Activated naive CD8-positive, alpha-beta T cell treated with anti-CD3 and anti-CD28 coated beads, Interleukin-2, amount 50 U/mL, for 24 hours (primary cell): ENCODE measurements at regions not wholly inside any gene's neighbourhood (a gene's known extent, or its start where the extent isn't known, plus 50 kb on each side); places are given as distances from the start of the nearest gene placed in this dataset.

Source experiments
- ATAC-seq: fragments of 150-1000 bp; cut with Tn5 transposase; one replicate; pipeline ENCODE4 v1.10.0; 2021
- DNase-seq: peaks from one replicate; pipeline ENCODE4 v3.0.0; 2021
- H3K27ac Mint-ChIP-seq: one replicate; pipeline ENCODE4 v1.8.0; 2021; ENCODE audit warnings: mild to moderate bottlenecking, mixed read lengths
- H3K27me3 Mint-ChIP-seq: one replicate; pipeline ENCODE4 v1.8.0; 2021; ENCODE audit warnings: mixed read lengths
- H3K36me3 Mint-ChIP-seq: one replicate; pipeline ENCODE4 v1.8.0; 2021; ENCODE audit warnings: low read depth, mixed read lengths
- H3K4me1 Mint-ChIP-seq: one replicate; pipeline ENCODE4 v1.8.0; 2021; ENCODE audit warnings: mixed read lengths
- H3K4me3 Mint-ChIP-seq: one replicate; pipeline ENCODE4 v1.8.0; 2021; ENCODE audit warnings: mild to moderate bottlenecking, moderate library complexity, mixed read lengths
- H3K9me3 Mint-ChIP-seq: one replicate; pipeline ENCODE4 v1.8.0; 2021; ENCODE audit warnings: mixed read lengths

DNA sequence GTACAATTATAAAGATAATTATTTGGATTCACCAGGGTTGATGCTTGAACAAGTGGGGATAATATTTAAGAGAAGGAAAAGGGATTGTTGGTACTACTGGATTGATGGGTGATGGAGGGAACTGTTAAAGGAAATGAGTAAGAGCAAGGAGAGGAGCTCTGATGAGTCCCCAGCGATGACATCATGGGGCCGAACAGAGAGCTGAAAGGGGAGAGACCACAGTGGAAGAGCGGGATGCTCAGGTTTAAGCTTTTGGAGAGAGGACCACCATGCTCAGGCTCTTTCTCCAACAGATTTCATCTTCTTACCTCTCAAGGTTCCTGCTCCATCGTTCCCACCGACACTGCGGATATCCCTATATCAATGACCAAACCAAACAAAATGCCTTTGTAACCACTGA is 568.7 kb downstream of the ETS1 start:
- Mint-ChIP-seq H3K4me3 (no peak overlapping the region), H3K36me3 (no peaks in the 10 kb centered on the region), H3K4me1 (peaks cover 3% of the 10 kb centered on the region), H3K27me3 (peaks cover 3% of the 10 kb centered on the region), H3K27ac (no peak overlapping the region), H3K9me3 (no peaks in the 10 kb centered on the region)
- no peak for ATAC-seq
- DNase-seq, result no peak

DNA sequence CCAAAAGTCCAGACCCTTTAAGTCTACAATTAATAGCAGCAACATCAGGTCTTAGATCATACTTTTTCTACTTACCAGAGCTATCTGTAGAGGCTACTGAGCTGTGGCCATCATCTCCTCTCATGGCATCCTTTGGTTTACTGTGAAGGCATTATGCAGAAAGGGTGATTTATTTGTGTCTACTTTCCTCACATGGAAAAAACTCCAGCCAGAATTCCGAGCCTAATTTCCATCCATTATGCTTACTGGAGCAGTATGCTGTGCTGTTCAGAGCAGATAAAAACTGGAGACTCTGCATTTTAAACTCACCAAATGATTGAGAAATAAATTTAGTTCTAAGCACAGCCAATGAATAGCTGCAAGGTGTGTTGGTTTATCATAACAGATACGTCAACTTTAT is 581.8 kb downstream of the ETS1 start:
- H3K9me3 Mint-ChIP-seq, result peaks cover 10% of the 10 kb centered on the region

DNA sequence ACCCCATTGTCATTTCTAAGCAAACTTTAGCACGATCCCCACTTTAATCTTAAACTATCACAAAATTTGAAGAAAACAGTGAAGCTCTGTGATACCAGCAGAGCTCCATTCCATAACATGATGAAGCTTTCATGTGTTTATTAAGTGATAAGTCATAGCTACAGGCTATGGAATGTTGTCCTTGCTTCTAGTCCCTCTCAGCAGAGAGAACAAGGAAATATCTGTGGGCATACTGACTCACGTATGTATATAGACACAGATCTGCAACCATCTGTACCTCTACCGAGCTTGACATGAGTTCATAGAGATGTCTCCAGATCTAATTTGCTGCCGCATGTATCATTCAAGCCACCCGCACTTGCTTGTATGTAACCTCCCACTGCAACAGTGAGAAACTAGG is 588.9 kb downstream of the ETS1 start:
- no peak for DNase-seq
- no peak overlapping the region for H3K4me3 Mint-ChIP-seq
- H3K36me3 Mint-ChIP-seq, result no peaks in the 10 kb centered on the region
- ATAC-seq, result no peak
- no peaks in the 10 kb centered on the region for H3K9me3 Mint-ChIP-seq
- H3K27ac Mint-ChIP-seq, result no peak overlapping the region
- no peaks in the 10 kb centered on the region for H3K4me1 Mint-ChIP-seq
- H3K27me3 Mint-ChIP-seq, result peaks cover 15% of the 10 kb centered on the region

More for the DNA sequence above, 581.8 kb downstream of the ETS1 start:
- no peak for DNase-seq
- peaks cover 6% of the 10 kb centered on the region for H3K36me3 Mint-ChIP-seq
- no peak overlapping the region for H3K27ac Mint-ChIP-seq
- no peak for ATAC-seq
- H3K4me3 Mint-ChIP-seq, result no peak overlapping the region
- H3K27me3 Mint-ChIP-seq, result peaks cover 19% of the 10 kb centered on the region
- H3K4me1 Mint-ChIP-seq, result no peaks in the 10 kb centered on the region

DNA sequence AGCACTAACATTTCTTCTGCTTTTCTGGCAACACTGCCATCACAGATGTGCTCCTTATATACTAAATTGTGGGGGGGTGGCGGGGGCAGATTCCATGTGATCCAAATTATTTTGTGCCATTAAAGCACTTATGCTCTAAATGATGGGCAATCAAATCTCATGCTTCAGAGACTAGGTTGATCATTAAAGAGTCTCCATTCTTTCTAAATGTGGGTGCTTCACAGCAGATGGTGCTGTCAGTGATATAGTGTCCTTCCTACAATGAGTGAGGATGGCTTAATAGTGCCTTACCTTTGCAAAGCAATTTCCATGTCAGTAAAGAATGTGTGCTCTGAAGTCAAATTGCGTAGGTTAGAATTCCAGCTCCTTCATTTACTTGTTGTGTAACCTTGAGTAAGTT is 589.8 kb downstream of the ETS1 start:
- ATAC-seq (no peak), DNase-seq (no peak)
- H3K36me3 Mint-ChIP-seq, result no peaks in the 10 kb centered on the region
- H3K9me3 Mint-ChIP-seq, result no peaks in the 10 kb centered on the region
- no peaks in the 10 kb centered on the region for H3K4me1 Mint-ChIP-seq
- peaks cover 14% of the 10 kb centered on the region for H3K27me3 Mint-ChIP-seq
- H3K4me3 Mint-ChIP-seq, result no peak overlapping the region
- no peak overlapping the region for H3K27ac Mint-ChIP-seq

DNA sequence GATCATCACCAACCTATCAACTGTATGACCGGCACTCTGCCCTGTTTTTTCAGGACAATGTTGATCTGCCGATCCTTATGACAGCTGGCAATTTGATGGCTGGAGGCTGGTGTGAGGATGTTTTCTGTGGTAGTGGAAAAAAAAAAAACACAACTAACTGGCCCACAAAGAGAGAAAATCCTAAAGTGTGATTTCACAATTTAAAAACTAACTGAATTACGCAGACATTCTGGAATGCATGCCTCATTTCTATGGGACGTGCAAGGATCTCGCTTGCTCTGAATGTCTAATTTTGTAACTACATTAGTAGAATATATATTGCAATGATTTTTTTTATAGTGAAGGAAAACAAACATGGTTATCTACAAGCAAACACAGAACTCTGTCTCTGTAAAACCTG is 590.5 kb downstream of the ETS1 start:
- H3K9me3 Mint-ChIP-seq, result no peaks in the 10 kb centered on the region
- no peaks in the 10 kb centered on the region for H3K36me3 Mint-ChIP-seq
- no peak for DNase-seq
- ATAC-seq, result no peak
- no peak overlapping the region for H3K27ac Mint-ChIP-seq
- no peaks in the 10 kb centered on the region for H3K4me1 Mint-ChIP-seq
- peaks cover 14% of the 10 kb centered on the region for H3K27me3 Mint-ChIP-seq
- no peak overlapping the region for H3K4me3 Mint-ChIP-seq

DNA sequence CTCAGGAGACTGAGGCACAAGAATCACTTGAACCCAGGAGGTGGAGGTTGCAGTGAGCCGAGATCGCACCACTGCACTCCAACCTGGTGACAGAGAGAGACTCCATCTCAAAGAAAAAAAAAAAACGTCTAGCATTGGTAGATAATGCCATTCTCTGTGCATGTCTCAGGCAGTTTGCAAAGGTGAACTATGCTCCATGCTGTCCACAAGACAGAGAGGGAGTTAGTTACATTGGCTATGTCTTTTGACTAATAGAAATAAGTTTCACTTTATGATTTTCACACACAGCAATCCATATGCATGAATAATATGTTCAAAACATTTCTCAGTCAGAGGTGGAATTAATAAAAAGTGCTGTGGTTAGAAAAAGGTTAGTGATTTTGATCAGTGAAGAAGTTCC is 591.4 kb downstream of the ETS1 start:
- H3K9me3 Mint-ChIP-seq, result no peaks in the 10 kb centered on the region
- ATAC-seq (no peak), DNase-seq (no peak)
- H3K27me3 Mint-ChIP-seq, result peaks cover 14% of the 10 kb centered on the region
- no peaks in the 10 kb centered on the region for H3K36me3 Mint-ChIP-seq
- no peak overlapping the region for H3K4me3 Mint-ChIP-seq
- no peak overlapping the region for H3K27ac Mint-ChIP-seq
- H3K4me1 Mint-ChIP-seq, result no peaks in the 10 kb centered on the region

DNA sequence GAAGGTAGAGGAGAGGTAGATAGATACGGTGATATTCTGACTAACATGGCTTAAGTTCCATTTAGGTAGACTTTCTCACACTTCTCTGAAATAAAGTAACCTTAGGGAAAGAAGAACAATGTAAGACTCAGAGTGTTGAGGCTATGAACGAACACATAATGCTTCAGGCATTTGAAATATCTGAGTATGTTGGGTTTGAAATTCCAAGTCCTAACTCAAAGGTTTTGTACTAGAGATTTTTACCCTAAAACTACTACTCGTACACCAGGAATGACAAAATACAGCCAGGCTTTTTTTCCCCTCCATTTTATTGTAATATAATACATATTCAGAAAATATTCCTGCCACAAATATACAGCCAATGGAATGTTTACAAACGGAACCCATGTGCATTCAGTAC is 592.6 kb downstream of the ETS1 start:
- Mint-ChIP-seq H3K27ac (no peak overlapping the region), H3K4me1 (no peaks in the 10 kb centered on the region), H3K4me3 (no peak overlapping the region), H3K27me3 (peaks cover 16% of the 10 kb centered on the region), H3K36me3 (no peaks in the 10 kb centered on the region), H3K9me3 (no peaks in the 10 kb centered on the region)
- ATAC-seq (no peak), DNase-seq (no peak)

DNA sequence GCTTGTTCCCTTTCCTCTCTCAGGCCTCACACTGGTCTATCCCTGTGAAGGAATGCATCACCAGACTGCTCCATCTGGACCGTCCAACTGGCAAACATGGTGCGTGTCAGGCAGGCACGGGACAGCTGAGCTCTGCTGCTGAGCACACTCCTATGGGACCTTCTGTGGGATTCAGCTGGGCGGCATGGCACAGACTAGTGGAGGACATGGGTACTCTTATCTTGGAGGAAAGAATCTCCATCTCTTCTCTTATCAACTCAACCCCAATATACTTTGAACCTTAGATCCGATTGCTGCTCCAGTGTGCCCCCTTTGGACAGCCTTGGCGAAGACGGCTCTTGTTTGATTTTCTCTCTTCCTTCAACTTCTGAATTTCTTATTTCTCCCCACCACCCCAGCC is 593.6 kb downstream of the ETS1 start:
- no peaks in the 10 kb centered on the region for H3K9me3 Mint-ChIP-seq
- DNase-seq (no peak), ATAC-seq (no peak)
- no peak overlapping the region for H3K27ac Mint-ChIP-seq
- H3K4me3 Mint-ChIP-seq, result no peak overlapping the region
- H3K27me3 Mint-ChIP-seq, result peaks cover 16% of the 10 kb centered on the region
- no peaks in the 10 kb centered on the region for H3K4me1 Mint-ChIP-seq
- no peaks in the 10 kb centered on the region for H3K36me3 Mint-ChIP-seq

DNA sequence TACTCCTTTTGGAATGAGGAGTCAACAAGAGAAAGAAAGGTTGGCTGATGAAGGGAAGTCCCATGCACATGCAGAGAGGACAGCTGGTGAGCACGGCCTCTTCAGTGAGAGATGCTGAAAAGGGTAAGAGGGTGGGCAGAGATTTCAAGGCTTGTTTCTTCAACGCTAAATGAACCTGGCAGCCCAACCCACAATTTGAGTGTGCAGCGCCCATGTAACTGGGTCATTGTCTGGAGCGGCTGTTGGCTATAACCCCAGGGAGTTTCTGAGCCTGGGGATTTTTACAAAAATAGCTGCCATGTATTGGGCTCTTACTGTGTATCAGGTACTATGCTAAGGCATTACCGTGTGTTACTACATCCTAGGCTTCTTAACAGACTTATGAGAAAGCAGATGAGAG is 594.1 kb downstream of the ETS1 start:
- ATAC-seq (no peak), DNase-seq (no peak)
- Mint-ChIP-seq H3K9me3 (no peaks in the 10 kb centered on the region), H3K27me3 (peaks cover 16% of the 10 kb centered on the region), H3K4me1 (no peaks in the 10 kb centered on the region), H3K36me3 (no peaks in the 10 kb centered on the region), H3K4me3 (no peak overlapping the region), H3K27ac (no peak overlapping the region)

DNA sequence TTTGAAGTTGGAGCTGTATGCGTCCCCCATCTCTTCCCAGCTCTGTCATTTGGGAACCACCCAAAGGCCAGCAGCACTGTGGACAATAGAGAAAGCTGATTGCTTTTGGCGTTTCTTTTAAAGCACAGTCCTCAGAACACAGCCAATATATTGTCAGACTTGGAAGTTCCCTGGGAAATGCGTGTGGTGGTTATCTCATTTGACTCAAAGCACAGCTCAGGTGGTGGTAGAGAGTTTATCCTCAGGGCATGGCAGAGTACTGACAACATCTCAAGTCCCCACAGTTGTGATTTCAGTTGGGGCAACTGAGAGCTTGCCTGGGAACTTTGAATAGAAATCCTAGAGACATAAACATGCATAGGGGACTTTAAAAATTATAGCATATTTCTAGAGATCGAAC is 601.3 kb downstream of the ETS1 start:
- H3K36me3 Mint-ChIP-seq, result no peaks in the 10 kb centered on the region
- no peak for DNase-seq
- no peak overlapping the region for H3K4me3 Mint-ChIP-seq
- peaks cover 15% of the 10 kb centered on the region for H3K9me3 Mint-ChIP-seq
- ATAC-seq, result no peak
- no peaks in the 10 kb centered on the region for H3K4me1 Mint-ChIP-seq
- no peak overlapping the region for H3K27ac Mint-ChIP-seq
- peaks cover 8% of the 10 kb centered on the region for H3K27me3 Mint-ChIP-seq

DNA sequence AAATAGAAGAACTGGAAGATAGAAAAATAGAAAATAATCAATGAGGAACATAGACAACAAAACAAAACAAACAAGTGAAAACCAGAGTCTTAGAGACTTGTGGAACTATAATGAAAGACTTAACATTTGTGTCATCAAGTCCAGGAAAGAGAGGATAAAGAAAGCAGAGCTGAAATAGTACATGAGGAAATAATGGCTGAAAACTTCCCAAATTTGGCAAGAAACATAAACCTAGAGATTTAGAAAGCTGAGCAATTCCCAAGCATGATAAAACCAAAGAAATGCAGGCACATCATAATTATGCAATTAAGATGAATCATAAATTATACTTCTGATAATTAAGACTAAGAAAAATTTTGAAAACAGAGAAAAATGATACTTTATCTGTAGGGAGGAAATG is 614.5 kb downstream of the ETS1 start:
- peaks cover 9% of the 10 kb centered on the region for H3K27me3 Mint-ChIP-seq
- peaks cover 1% of the 10 kb centered on the region for H3K9me3 Mint-ChIP-seq
- H3K36me3 Mint-ChIP-seq, result no peaks in the 10 kb centered on the region
- H3K4me1 Mint-ChIP-seq, result no peaks in the 10 kb centered on the region
- ATAC-seq, result no peak
- DNase-seq, result no peak
- no peak overlapping the region for H3K4me3 Mint-ChIP-seq
- H3K27ac Mint-ChIP-seq, result no peak overlapping the region

DNA sequence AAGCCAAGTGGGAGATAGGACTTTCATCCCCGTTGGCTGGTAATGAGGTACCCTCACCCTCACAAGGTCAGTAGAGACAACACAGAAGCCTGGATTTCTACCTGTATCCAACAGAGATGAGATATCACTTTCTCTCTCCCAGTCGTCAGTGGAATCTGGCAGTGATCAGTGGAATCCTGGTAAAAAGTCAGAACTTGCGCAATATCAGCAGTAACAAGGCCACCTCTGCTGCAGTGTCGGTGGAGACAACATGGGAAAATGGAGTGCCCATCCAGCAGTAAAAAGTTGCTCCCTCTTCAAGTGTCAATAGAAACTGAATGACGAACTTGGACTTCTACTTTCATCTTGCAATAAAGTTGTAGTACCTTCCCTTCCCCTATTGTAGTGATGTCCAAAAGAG is 615.9 kb downstream of the ETS1 start:
- no peaks in the 10 kb centered on the region for H3K4me1 Mint-ChIP-seq
- no peaks in the 10 kb centered on the region for H3K9me3 Mint-ChIP-seq
- no peak overlapping the region for H3K27ac Mint-ChIP-seq
- peaks cover 11% of the 10 kb centered on the region for H3K27me3 Mint-ChIP-seq
- H3K4me3 Mint-ChIP-seq, result no peak overlapping the region
- DNase-seq (no peak), ATAC-seq (no peak)
- H3K36me3 Mint-ChIP-seq, result no peaks in the 10 kb centered on the region

DNA sequence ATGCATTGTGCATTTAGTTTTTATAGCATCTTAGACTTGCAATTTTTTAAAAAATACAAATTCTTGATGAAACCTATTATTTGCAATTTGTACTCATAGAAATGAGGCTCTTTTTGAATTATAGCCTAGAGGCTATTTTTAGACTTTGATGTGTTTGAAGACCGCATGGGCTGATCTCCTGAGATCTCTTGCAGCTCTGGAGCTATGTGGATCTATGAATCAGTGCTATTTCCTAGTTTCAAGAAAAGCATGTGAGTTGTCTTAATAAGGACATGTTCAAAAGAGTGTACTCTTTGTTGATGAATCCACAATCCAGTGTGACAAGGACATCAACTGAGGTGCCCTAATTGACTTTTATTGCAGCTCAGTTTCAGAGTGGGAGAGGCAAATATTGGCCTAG is 620.5 kb downstream of the ETS1 start:
- Mint-ChIP-seq H3K27ac (no peak overlapping the region), H3K9me3 (no peaks in the 10 kb centered on the region), H3K27me3 (peaks cover 14% of the 10 kb centered on the region), H3K4me3 (no peak overlapping the region), H3K4me1 (no peaks in the 10 kb centered on the region), H3K36me3 (no peaks in the 10 kb centered on the region)
- DNase-seq, result no peak
- no peak for ATAC-seq

DNA sequence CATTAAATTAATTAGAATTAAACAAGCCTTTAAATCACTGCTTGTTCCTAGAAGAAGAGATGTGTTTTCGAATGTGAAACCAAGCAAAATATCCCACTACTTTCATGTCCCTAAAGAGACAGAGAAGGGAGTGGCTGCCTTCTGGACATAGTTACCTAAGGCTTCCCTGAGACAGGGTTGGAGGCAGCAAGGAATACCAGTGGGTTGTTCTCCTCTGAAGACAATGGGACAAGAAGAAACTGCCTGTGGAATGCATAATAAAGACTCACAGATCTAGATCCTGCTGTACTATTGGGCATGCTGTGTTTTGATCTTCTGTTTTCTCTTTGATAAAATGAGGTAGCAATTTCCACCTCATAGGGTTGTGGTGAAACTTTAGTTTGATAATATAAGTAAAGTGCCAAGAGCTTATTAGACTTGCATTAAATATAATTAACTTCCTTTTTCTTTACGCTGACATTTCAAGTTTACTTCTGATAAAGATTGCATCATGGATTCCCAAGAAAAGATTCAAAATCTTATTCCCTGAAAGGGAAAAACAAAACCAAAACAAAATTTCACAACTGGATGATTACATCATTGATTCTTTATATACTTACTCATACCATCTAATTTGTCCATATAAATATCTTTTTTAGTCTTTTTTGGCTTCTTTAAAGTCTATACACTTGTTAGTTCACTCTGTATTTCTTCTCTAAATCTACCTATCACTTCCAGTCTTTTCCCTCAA is 621.3 kb downstream of the ETS1 start:
- no peaks in the 10 kb centered on the region for H3K36me3 Mint-ChIP-seq
- H3K27ac Mint-ChIP-seq, result no peak overlapping the region
- no peak overlapping the region for H3K4me3 Mint-ChIP-seq
- H3K4me1 Mint-ChIP-seq, result no peaks in the 10 kb centered on the region
- peaks cover 14% of the 10 kb centered on the region for H3K27me3 Mint-ChIP-seq
- DNase-seq (no peak), ATAC-seq (no peak)
- no peaks in the 10 kb centered on the region for H3K9me3 Mint-ChIP-seq

DNA sequence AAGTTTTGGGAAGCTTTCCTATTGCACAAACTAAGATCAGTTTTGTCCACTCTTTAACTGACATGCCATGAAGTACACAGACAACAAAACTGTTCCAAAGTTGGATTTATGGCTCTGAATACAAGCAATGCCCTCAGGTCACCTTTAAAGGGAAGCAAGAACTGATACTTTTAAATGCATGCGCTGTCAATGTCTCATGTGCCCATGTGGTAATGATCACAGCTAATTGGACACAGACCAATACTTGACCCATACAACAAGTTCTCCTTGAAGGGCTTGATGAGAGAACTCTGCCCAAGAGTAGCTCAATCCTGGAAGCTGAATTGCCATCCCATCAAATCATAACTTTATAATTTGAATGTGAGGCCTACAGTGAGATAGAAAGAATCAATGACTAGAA is 624.9 kb downstream of the ETS1 start:
- Mint-ChIP-seq H3K4me3 (no peak overlapping the region), H3K27ac (no peak overlapping the region), H3K9me3 (no peaks in the 10 kb centered on the region), H3K4me1 (no peaks in the 10 kb centered on the region), H3K36me3 (no peaks in the 10 kb centered on the region), H3K27me3 (peaks cover 9% of the 10 kb centered on the region)
- DNase-seq (no peak), ATAC-seq (no peak)

DNA sequence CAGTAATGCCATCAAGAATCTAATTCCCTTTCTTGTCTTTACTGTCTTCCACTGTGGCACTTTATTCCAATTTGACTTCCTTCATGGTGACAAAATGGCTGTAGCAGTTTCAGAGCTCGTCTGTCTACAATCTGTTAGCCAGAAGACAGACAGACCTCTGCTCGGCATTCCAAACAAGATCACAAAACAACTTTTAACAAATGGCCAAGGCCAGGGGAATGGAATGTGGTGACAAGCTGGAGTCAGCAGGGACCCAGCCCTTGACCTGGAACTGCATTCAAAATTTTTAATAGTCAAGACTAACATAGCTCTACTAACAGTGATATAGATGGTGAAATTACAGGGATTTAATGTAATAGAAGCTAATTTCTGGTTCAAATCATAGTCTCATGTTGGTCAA is 637.2 kb downstream of the ETS1 start:
- ATAC-seq, result no peak
- Mint-ChIP-seq H3K27me3 (peaks cover 11% of the 10 kb centered on the region), H3K4me1 (no peaks in the 10 kb centered on the region), H3K4me3 (no peak overlapping the region), H3K27ac (no peak overlapping the region), H3K36me3 (no peaks in the 10 kb centered on the region), H3K9me3 (peaks cover 9% of the 10 kb centered on the region)
- no peak for DNase-seq
